GM12878 (cell line): ENCODE measurements at regions not wholly inside any gene's neighbourhood (a gene's known extent, or its start where the extent isn't known, plus 50 kb on each side); places are given as distances from the start of the nearest gene placed in this dataset.

Experiments
- BHLHE40 ChIP-seq, 2 experiments: fragments of 450-650 bp in 1 of 2; IDR thresholded peaks; 2 replicates each; pipeline ENCODE4 v1.6.1; 2011 to 2017; ENCODE audit warnings: low read depth in 2 of 2, borderline replicate concordance in 1 of 2, improper control_type of control experiment in 1 of 2, low read length in 1 of 2, mild to moderate bottlenecking in 1 of 2
- CEBPB ChIP-seq, 2 experiments: fragments of 150-350 bp in 1 of 2; IDR thresholded peaks; 2 replicates each; pipeline ENCODE4 v1.6.1; 2012 to 2014; ENCODE audit warnings: low read depth in 2 of 2, low read length in 2 of 2, borderline replicate concordance in 1 of 2, inconsistent platforms in 1 of 2
- CREB1 ChIP-seq: IDR thresholded peaks from 2 replicates; pipeline ENCODE4 v1.6.1; 2012; ENCODE audit warnings: low read depth, mild to moderate bottlenecking, inconsistent platforms
- DPF2 ChIP-seq: fragments of 450-650 bp; IDR thresholded peaks from 2 replicates; pipeline ENCODE4 v1.6.1; 2017; ENCODE audit warnings: mild to moderate bottlenecking
- EZH2 ChIP-seq: IDR thresholded peaks from 2 replicates; pipeline ENCODE4 v1.6.1; 2012; ENCODE audit warnings: low read depth, mild to moderate bottlenecking, control low read depth, inconsistent platforms, low read length, borderline replicate concordance; ENCODE audit not compliant: control insufficient read depth
- NR2C1 ChIP-seq: fragments of 450-650 bp; IDR thresholded peaks from 2 replicates; pipeline ENCODE4 v1.6.1; 2017; ENCODE audit warnings: antibody characterized with exemption, mild to moderate bottlenecking, moderate library complexity
- TF ChIP-seq, protein P1 (sequence below), 3 experiments: IDR thresholded peaks in 2 of 3; conservative IDR thresholded peaks in 1 of 3; 2 replicates each; pipeline ENCODE4 v1.5.1; 2011; ENCODE audit warnings: low read depth in 3 of 3, low read length in 3 of 3, mild to moderate bottlenecking in 3 of 3, control low read depth in 2 of 3, moderate library complexity in 2 of 3, inconsistent platforms in 1 of 3, mixed read lengths in 1 of 3; ENCODE audit not compliant: control insufficient read depth in 2 of 3, insufficient read depth in 1 of 3; ENCODE audit errors: extremely low read depth in 1 of 3

DNA sequence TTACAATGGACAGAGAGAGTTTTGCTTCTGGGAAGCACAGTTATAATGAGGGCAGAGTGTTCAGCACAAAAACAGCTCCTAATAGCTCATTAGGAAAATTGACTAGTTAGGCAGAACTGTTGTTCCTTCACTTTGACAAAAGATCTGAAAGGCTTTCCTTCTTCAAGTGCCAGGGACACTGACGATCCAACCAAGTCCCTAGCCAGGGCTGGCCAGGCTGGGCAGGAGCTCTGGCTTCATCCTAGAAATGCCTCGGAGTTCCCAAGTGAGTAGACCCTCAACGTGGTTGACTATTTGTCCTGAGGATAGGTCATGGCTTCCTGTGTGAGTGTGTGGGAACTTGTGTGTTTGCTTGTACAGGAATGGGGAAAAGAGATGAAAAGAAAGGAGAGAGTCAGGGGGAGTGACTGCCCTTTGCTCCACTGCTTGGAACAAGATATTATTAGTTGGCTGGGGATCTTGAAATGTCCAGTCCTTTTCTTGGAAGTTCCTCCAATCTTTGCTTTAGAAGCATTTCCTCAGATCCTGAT, 617.9 kb downstream of the NTRK3 start:
- TF ChIP-seq EZH2 (no peak), CEBPB (IDR thresholded peaks at IDR 0.05; ENCODE audit: borderline replicate concordance in 1 of 2, low read depth in 2 of 2, low read length in 2 of 2) (no peak), CREB1 (no peak), DPF2 (no peak), BHLHE40 (IDR thresholded peaks at IDR 0.05; ENCODE audit: borderline replicate concordance in 1 of 2, low read depth in 2 of 2, low read length in 1 of 2) (no peak), NR2C1 (no peak)
- TF ChIP-seq, protein P1, sequence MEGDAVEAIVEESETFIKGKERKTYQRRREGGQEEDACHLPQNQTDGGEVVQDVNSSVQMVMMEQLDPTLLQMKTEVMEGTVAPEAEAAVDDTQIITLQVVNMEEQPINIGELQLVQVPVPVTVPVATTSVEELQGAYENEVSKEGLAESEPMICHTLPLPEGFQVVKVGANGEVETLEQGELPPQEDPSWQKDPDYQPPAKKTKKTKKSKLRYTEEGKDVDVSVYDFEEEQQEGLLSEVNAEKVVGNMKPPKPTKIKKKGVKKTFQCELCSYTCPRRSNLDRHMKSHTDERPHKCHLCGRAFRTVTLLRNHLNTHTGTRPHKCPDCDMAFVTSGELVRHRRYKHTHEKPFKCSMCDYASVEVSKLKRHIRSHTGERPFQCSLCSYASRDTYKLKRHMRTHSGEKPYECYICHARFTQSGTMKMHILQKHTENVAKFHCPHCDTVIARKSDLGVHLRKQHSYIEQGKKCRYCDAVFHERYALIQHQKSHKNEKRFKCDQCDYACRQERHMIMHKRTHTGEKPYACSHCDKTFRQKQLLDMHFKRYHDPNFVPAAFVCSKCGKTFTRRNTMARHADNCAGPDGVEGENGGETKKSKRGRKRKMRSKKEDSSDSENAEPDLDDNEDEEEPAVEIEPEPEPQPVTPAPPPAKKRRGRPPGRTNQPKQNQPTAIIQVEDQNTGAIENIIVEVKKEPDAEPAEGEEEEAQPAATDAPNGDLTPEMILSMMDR (IDR thresholded peaks at IDR 0.05 in 2 of 3, conservative IDR thresholded peaks at IDR 0.05 in 1 of 3; ENCODE audit: control insufficient read depth in 2 of 3, extremely low read depth in 1 of 3, insufficient read depth in 1 of 3, low read depth in 3 of 3, low read length in 3 of 3) = no peak
